Left lung (tissue), 4 donors: ENCODE measurements at regions not wholly inside any gene's neighbourhood (a gene's known extent, or its start where the extent isn't known, plus 50 kb on each side); places are given as distances from the start of the nearest gene placed in this dataset.

Experiments used
- ATAC-seq: fragments of 200-7000 bp; cut with Tn5 transposase; one replicate; pipeline ENCODE4 v1.9.1; 2020; ENCODE audit warnings: moderate library complexity
- DNase-seq, 4 donors: peaks; one replicate each; pipeline ENCODE4 v3.0.0-alpha.2; 2013 to 2020
- H3K27ac ChIP-seq, 2 donors: fragments of 200-600 bp; sonication (generic) in 1 of 2; one replicate each; pipeline versions ENCODE4 v1.5.0 to v1.8.0; 2020 to 2021
- H3K27me3 ChIP-seq, 2 donors: fragments of 200-600 bp; sonication (generic) in 1 of 2; one replicate each; pipeline versions ENCODE4 v1.5.0 to v1.8.0; 2020 to 2021
- H3K36me3 ChIP-seq, 2 donors: fragments of 200-600 bp; sonication (generic) in 1 of 2; one replicate each; pipeline versions ENCODE4 v1.5.0 to v1.8.0; 2020 to 2021
- H3K4me1 ChIP-seq, 2 donors: fragments of 200-600 bp; one replicate each; pipeline ENCODE4 v1.8.0; 2021
- H3K4me3 ChIP-seq, 2 donors: fragments of 200-600 bp; sonication (generic) in 1 of 2; one replicate each; pipeline versions ENCODE4 v1.5.0 to v1.8.0; 2020 to 2021; ENCODE audit warnings: mild to moderate bottlenecking in 1 of 2
- H3K9me3 ChIP-seq, 2 donors: fragments of 200-600 bp; sonication (generic) in 1 of 2; one replicate each; pipeline versions ENCODE4 v1.5.0 to v1.8.0; 2020 to 2021
- intact Hi-C, 2 donors: fragments of 100-400 bp; cut with DNase I; formaldehyde crosslinking; loops; one replicate each; pipeline versions ENCODE4 v1.11.2 to v1.14.2; 2022
- TF ChIP-seq, protein P1 (sequence below), 2 donors: fragments of 200-600 bp; sonication (generic) in 1 of 2; IDR thresholded peaks; one replicate each; pipeline versions ENCODE4 v1.5.0 to v1.8.0; 2021; ENCODE audit warnings: antibody characterized with exemption in 2 of 2
- donor health status: DM: no; HTN: yes; CAD: no.
- donor health status: DM: no; HTN: no; CAD: no.

DNA sequence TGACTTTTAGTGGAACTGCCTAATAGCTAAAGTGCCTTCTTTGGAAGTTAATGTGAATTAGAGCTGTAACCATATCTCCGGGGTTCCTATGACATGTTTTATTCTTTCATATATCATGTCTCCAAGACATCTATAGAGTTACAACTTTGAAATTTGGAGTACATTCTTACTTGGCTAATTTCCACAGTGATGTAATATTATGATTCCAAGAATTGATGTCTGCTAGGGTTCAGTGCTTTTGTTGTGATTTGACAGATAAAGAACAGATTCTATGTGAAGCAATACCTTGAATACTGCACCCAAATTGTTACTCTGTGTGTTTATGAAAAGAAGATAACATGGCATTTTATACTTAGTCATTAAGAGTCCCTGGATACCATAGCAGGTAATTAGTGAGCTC lies 934.3 kb downstream of the NTRK3 start:
- H3K27ac ChIP-seq: no peak overlapping the region
- H3K4me3 ChIP-seq: no peak overlapping the region
- ATAC-seq (no peak), DNase-seq (no peak)
- no peaks in the 10 kb centered on the region for H3K9me3 ChIP-seq
- no peaks in the 10 kb centered on the region for H3K4me1 ChIP-seq
- no peaks in the 10 kb centered on the region for H3K27me3 ChIP-seq
- intact Hi-C loops: no loop called here
- TF ChIP-seq, protein P1, sequence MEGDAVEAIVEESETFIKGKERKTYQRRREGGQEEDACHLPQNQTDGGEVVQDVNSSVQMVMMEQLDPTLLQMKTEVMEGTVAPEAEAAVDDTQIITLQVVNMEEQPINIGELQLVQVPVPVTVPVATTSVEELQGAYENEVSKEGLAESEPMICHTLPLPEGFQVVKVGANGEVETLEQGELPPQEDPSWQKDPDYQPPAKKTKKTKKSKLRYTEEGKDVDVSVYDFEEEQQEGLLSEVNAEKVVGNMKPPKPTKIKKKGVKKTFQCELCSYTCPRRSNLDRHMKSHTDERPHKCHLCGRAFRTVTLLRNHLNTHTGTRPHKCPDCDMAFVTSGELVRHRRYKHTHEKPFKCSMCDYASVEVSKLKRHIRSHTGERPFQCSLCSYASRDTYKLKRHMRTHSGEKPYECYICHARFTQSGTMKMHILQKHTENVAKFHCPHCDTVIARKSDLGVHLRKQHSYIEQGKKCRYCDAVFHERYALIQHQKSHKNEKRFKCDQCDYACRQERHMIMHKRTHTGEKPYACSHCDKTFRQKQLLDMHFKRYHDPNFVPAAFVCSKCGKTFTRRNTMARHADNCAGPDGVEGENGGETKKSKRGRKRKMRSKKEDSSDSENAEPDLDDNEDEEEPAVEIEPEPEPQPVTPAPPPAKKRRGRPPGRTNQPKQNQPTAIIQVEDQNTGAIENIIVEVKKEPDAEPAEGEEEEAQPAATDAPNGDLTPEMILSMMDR (IDR thresholded peaks at IDR 0.05): no peak
- H3K36me3 ChIP-seq: no peaks in the 10 kb centered on the region

DNA sequence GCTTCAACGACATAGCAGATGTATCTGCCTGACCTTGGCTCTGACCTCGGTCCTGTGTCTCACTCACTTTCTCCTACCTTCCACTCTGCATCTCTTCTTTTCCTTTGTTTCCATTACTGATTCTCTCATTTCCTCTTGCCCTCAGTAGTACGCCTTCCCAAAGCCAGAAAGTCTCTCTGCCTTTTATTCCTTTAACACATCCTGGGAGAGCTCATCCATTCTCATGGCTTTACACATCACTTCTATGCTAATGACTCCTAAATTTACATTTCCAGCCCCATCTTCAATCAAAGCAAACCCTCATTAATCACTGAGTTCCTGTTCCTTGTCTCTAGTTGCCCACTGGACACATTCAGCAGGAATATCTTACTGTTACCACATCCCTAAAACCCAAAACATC lies 938.6 kb downstream of the NTRK3 start:
- H3K36me3 ChIP-seq: no peaks in the 10 kb centered on the region
- no peak overlapping the region for H3K4me3 ChIP-seq
- H3K27me3 ChIP-seq: no peaks in the 10 kb centered on the region
- no peaks in the 10 kb centered on the region for H3K9me3 ChIP-seq
- intact Hi-C loops: no loop called here
- ATAC-seq (no peak), DNase-seq (no peak)
- H3K4me1 ChIP-seq: no peaks in the 10 kb centered on the region
- TF ChIP-seq, protein P1 (IDR thresholded peaks at IDR 0.05): no peak
- no peak overlapping the region for H3K27ac ChIP-seq

DNA sequence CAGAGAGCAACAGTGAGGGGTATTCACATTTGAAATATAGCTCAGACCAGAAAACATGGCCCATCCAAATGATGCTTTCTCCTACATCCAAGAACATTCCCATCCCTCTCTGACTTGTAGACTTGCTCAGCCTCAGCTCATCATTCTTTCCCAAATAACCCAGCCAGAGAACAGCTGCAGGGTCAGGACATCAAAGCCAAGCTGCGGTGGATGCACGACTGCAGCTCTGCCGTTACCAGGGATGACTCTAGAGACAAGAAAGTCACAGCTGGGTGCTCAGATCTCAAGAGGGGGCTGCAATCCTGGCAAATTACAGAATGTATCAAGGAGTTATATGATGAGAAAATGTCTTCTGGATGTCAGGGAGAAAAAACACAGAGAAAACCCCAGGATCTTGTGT lies 944.3 kb downstream of the NTRK3 start:
- H3K36me3 ChIP-seq: no peaks in the 10 kb centered on the region

DNA sequence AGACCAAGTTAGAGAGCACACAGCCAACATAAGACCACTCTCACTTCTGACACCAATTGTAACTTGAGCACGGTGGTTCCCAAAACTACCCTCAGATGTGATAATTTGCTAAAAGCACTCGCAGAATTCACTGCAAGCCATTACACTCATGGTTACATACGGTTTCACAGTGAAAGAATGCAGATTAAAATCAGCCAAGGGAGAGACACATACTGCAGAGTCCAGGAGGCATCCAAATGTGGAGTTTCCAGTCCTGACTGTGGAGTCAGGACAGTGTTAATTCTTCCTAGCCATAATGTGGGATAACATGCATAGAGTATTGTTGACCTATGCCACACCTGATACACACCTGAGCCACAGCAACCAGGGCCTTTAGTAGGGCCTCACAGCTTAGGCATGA lies 956.4 kb downstream of the NTRK3 start:
- Histone ChIP-seq H3K4me1 (no peaks in the 10 kb centered on the region), H3K27ac (no peak overlapping the region), H3K4me3 (no peak overlapping the region), H3K27me3 (no peaks in the 10 kb centered on the region), H3K9me3 (peaks cover 0 to 2% of the 10 kb centered on the region in 2 donors), H3K36me3 (no peaks in the 10 kb centered on the region)
- no peak for DNase-seq
- TF ChIP-seq, protein P1 (IDR thresholded peaks at IDR 0.05): no peak
- no peak for ATAC-seq
- intact Hi-C loops: no loop called here

More for the DNA sequence above, 944.3 kb downstream of the NTRK3 start:
- Histone ChIP-seq H3K4me1 (no peaks in the 10 kb centered on the region), H3K27ac (no peak overlapping the region), H3K9me3 (no peaks in the 10 kb centered on the region), H3K27me3 (no peaks in the 10 kb centered on the region), H3K4me3 (no peak overlapping the region)
- DNase-seq (peak in 1 of 4 donors; percentile 6), ATAC-seq (no peak)
- intact Hi-C loops: no loop called here
- TF ChIP-seq, protein P1 (IDR thresholded peaks at IDR 0.05): no peak

DNA sequence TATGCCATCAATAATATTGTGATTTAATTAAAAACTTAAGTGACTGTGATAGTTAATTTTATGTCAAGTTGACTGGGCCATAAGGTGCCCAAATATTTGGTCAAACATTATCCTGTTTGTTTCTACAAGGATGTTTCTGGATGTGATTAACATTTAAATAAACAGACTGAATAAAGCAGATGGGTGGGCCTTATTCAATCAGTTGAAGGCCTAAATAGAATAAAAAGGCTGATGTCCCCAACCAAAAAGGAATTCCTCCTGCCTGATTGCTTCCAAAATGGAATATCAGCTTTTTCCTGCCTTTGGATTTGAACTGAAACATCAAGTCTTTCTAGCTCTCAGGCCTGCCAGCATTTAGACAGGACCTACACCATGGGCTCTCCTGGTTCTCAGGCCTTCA lies 961.7 kb downstream of the NTRK3 start:
- DNase-seq (no peak), ATAC-seq (no peak)
- no peak overlapping the region for H3K27ac ChIP-seq
- H3K4me3 ChIP-seq: no peak overlapping the region
- TF ChIP-seq, protein P1 (IDR thresholded peaks at IDR 0.05): no peak
- H3K36me3 ChIP-seq: no peaks in the 10 kb centered on the region
- no peaks in the 10 kb centered on the region for H3K27me3 ChIP-seq
- peaks cover 0 to 12% of the 10 kb centered on the region in 2 donors for H3K9me3 ChIP-seq
- H3K4me1 ChIP-seq: no peaks in the 10 kb centered on the region
- intact Hi-C loops: no loop called here
